IMR-90 (cell line): ENCODE measurements at regions not wholly inside any gene's neighbourhood (a gene's known extent, or its start where the extent isn't known, plus 50 kb on each side); places are given as distances from the start of the nearest gene placed in this dataset.

ENCODE experiments used
- BHLHE40 ChIP-seq: fragments of 150-350 bp; IDR thresholded peaks from 2 replicates; pipeline ENCODE4 v1.6.1; 2016; ENCODE audit warnings: mild to moderate bottlenecking, low read depth, low read length
- CEBPB ChIP-seq: IDR thresholded peaks from 2 replicates; pipeline ENCODE4 v1.6.1; 2012; ENCODE audit warnings: low read depth, low read length, improper control_type of control experiment
- CHD1 ChIP-seq: IDR thresholded peaks from 2 replicates; pipeline ENCODE4 v1.6.1; 2012; ENCODE audit warnings: low read depth, low read length, improper control_type of control experiment
- CTCF ChIP-seq: conservative IDR thresholded peaks from 2 replicates; pipeline ENCODE4 v1.5.1; 2012; ENCODE audit warnings: mild to moderate bottlenecking, low read depth, low read length, improper control_type of control experiment
- ELK1 ChIP-seq: fragments of 150-350 bp; IDR thresholded peaks from 2 replicates; pipeline ENCODE4 v1.6.1; 2016; ENCODE audit warnings: low read depth, mild to moderate bottlenecking, low read length, moderate library complexity, borderline replicate concordance
- POLR2A ChIP-seq: IDR thresholded peaks from 2 replicates; pipeline ENCODE4 v1.6.1; 2012; ENCODE audit warnings: mild to moderate bottlenecking, low read depth, low read length
- RAD21 ChIP-seq: IDR thresholded peaks from 2 replicates; pipeline ENCODE4 v1.6.1; 2012; ENCODE audit warnings: low read length, improper control_type of control experiment

- TF ChIP-seq CHD1 (no peak), POLR2A (no peak), RAD21 (no peak), CEBPB (no peak), CTCF (no peak), ELK1 (no peak), BHLHE40 (no peak)
These were observed 102.9 kb downstream of the NUP35 start for GRCh38 chr2:183227176-183227575.
